ENCODE measurements at regions not wholly inside any gene's neighbourhood (a gene's known extent, or its start where the extent isn't known, plus 50 kb on each side); places are given as distances from the start of the nearest gene placed in this dataset.

GRCh38 chr1:191457889-191458288 is 700.4 kb upstream of the RGS18 start:
- CTCF ChIA-PET = no interaction called here
- 5% methylated on average over 3 of the region's 3 CpGs for WGBS (ENCODE audit: insufficient coverage, insufficient replicate concordance, low lambda C conversion rate, missing lambda C conversion rate)
- intact Hi-C loops (cut with micrococcal nuclease; ENCODE audit: unreplicated experiment) = no loop called here

More at GRCh38 chr1:191457889-191458288, 700.4 kb upstream of the RGS18 start:
- Histone ChIP-seq H4K20me1 (ENCODE audit: control insufficient read depth, insufficient read depth) (no peaks in the 10 kb centered on the region), H3K4me3 (no peak overlapping the region), H3K9ac (ENCODE audit: control insufficient read depth, insufficient read depth, low read length) (no peak overlapping the region), H3K9me3 (replicated peaks; ENCODE audit: control insufficient read depth, insufficient read depth, low read length) (no peaks in the 10 kb centered on the region), H3K4me1 (ENCODE audit: control insufficient read depth, insufficient read depth, low read length) (no peaks in the 10 kb centered on the region), H3K4me2 (ENCODE audit: control insufficient read depth, insufficient read depth) (no peak overlapping the region), H3K27ac (ENCODE audit: control insufficient read depth, insufficient read depth) (no peak overlapping the region), H3K79me2 (ENCODE audit: control insufficient read depth, insufficient read depth, low read length) (no peaks in the 10 kb centered on the region), H3K27me3 (replicated peaks in 1 of 2; ENCODE audit: control insufficient read depth in 2 of 2, insufficient read depth in 2 of 2, low read length in 1 of 2) (no peaks in the 10 kb centered on the region), H2AFZ (ENCODE audit: control insufficient read depth, low read depth, low read length) (no peak overlapping the region), H3K36me3 (ENCODE audit: control insufficient read depth in 2 of 2, insufficient read depth in 2 of 2, low read length in 1 of 2) (no peaks in the 10 kb centered on the region)
- in situ Hi-C loops (cut with MboI) = no loop called here
- BruUV-seq (replicated peaks) = no TSS peak
- POLR2A ChIA-PET = no interaction called here
- ATAC-seq (no peak), DNase-seq (ENCODE audit: low read depth, low spot score) (no peak), FAIRE-seq (no peak)
- RAD21 ChIA-PET (ENCODE audit: unreplicated experiment) = no interaction called here
- TF ChIP-seq IRF4 (IDR thresholded peaks at IDR 0.05; ENCODE audit: low read depth, low read length) (no peak), MLLT1 (IDR thresholded peaks at IDR 0.05) (no peak), KLF5 (IDR thresholded peaks at IDR 0.05; ENCODE audit: partially characterized antibody) (no peak), NR2C1 (IDR thresholded peaks at IDR 0.05) (no peak), ASH2L (IDR thresholded peaks at IDR 0.05; ENCODE audit: borderline replicate concordance, low read depth) (no peak), SP1 (IDR thresholded peaks at IDR 0.05; ENCODE audit: low read depth, low read length) (no peak), BMI1 (IDR thresholded peaks at IDR 0.05; ENCODE audit: borderline replicate concordance) (no peak), SKIL (IDR thresholded peaks at IDR 0.05; ENCODE audit: low read depth, poor library complexity, severe bottlenecking) (no peak), ESRRA (IDR thresholded peaks at IDR 0.05; ENCODE audit: low read length) (no peak), HDGF (IDR thresholded peaks at IDR 0.05) (no peak), MYC (IDR thresholded peaks at IDR 0.05; ENCODE audit: insufficient read depth, insufficient read length, insufficient replicate concordance, low read length, severe bottlenecking) (no peak), E2F4 (IDR thresholded peaks at IDR 0.05; ENCODE audit: low read depth, low read length) (no peak)
- SMC1A ChIA-PET (ENCODE audit: uncharacterized antibody, unreplicated experiment) = no interaction called here

Data from GM12878 (cell line).